HuH-7.5 (cell line): ENCODE measurements at regions not wholly inside any gene's neighbourhood (a gene's known extent, or its start where the extent isn't known, plus 50 kb on each side); places are given as distances from the start of the nearest gene placed in this dataset.

Source experiments
- DNase-seq: peaks from one replicate; pipeline ENCODE4 v3.0.0; 2011; ENCODE audit warnings: low spot score

DNA sequence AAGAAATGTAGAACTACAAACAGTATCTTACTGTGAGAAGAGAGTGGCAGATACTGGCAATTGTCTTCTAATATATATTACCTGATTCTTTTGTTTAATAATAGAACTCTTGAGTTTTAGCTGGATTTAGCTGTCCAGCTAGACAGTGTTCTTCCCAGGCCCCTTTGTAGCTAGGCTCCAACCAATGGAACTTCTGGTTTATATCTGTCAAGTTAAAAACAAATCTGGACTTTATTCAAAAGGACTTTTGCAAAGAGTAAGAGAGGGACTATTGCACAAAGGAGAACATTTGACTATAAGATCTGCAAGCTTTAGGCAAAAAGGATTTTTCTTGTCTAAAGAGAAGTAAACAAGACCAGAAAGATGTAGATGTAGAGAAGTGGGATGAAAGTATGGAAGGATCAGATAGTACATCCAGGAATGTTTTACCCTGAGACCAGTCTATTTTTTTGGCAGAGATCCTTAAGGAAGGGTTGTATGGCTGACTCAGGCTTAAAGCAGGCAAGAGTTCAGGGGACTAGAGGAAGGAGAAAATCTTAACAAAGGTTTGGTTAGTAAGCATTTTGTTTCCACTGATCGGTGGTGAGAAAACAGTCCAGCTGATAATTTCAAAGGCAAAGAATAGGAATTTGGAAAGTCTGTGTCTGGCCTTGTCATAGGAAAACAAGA is 111.1 kb upstream of the PLEKHA5 start:
- DNase-seq: no peak

DNA sequence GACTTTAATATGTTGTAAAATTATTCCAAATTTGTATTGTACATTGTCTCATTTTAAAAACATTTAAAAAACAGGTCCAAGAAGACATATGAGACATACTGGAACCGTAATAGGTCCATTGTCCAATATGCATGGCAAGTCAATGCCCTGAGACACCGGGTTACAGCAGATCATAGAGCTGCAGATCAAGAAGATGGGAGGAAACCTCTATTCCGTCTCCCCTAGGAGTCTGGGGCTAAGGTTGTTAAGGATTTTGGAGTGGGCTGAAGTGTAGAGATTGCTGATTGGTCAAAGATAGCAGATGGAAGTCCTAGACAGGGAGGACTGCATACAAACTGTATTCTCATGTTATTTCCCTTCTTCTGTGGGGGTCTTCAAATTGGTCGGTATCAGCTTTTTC is 108.3 kb upstream of the PLEKHA5 start:
- no peak for DNase-seq

DNA sequence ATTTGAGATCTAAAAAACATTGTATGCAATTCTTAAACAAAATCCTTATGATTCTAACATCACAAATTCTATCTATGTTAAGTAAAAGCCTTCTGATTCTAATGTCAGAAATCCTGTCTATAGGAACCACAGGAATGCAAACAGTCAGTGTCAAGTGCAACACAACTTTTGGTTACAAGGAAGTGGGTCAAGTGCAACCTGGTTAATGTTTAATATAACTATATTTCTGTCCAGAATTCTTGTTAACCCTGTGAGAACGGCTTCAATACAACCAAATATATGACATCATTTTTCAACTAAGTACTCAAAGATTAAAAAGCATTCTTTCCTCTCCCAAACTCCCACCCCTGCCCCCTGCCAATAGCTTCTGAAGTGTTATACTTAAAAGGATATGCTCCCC is 107.9 kb upstream of the PLEKHA5 start:
- DNase-seq: no peak

DNA sequence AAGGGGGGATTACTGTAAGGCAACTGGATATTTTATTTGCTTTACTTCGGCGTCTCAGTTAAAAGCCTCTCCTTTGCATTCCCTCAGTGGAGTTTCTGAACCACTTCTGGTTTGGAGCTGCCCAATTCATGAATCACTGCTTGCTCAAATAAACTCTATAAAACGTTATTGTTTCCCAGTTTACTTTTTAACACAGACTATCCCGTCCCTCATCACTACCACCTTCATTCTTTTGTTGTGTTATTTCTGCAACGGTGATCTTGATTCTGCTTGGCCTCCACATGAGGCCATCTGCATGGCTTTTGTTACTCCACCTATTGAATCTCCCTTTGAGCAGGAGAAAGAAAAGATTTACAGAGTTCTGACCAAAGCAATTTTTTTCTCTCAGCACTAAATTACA is 104.0 kb upstream of the PLEKHA5 start:
- DNase-seq: no peak

DNA sequence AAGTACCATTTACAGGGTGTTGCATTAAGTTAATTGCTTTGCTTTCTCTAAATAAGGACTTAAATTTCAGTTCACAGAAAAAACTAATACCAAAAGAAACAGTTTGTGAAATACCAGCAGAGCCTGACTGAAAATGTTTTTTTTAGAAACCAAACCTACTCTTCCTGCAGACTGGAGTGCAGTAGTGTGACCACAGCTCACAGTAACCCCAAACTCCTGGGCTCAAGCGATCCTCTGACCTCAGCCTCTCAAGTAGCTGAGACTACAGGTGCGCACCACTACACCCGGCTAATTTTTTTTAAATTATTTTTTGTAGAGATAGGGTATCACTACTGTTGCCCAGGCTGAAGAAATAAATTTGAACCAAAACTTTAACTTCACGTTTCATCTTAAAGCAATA is 103.5 kb upstream of the PLEKHA5 start:
- no peak for DNase-seq

DNA sequence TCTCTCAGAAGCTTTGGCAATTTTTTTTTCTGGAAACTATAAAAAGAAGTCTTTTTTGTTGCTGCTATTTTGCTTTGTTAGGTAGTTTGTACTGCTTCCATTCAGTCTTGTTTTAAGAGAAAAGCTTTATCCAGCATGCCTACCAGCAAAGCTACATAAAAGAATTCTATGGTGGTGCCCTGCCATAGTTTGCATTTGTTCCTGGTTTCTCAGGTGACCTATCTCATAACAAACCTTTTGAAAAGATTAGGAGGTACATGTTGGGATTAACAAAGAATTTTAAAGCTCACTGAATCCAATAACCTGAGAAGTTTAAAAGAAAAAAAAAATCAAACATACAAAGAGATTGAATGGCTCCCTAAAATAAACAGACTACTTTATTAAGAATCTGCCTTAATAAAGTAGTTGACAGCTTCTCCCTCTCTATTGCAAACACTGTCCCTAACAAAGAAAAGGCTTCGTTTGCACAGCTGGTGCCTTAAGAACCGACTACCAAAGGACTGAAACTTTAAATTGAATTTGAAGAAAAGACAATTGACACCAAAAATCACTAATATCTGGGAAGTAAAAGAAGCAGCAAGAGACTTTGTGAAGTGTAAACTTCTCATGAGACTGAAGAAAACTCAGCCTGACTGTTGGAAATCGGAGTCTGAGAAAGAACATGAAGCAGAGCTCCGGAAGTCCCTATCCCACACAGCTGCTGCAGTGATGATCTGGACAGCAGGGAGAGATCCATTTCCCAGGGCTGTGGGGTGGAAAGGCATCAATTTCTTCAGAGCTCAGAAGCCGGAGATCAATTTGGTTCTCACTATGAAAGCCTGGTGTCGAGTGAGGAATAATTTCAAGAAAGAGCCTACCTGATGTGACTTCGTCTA is 102.7 kb upstream of the PLEKHA5 start:
- DNase-seq: no peak

DNA sequence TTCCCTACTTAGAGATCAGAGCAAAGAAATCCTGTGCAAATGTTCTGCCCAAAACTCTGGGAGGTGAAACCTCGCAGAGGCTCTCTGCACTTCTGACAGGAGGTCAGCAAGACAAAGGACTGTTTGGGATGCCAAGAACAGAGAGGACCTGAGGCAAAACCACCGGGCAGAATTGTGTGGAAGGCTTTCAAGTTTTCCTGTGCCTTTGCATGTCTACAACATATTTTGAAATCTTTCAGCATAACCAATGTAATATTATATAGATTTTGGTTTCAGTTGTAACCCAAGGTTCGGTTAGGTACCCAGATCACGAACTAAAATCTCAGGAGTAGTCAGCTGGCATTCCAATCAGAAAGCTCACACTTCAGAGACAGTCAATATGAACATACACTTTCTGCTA is 99.4 kb upstream of the PLEKHA5 start:
- no peak for DNase-seq

DNA sequence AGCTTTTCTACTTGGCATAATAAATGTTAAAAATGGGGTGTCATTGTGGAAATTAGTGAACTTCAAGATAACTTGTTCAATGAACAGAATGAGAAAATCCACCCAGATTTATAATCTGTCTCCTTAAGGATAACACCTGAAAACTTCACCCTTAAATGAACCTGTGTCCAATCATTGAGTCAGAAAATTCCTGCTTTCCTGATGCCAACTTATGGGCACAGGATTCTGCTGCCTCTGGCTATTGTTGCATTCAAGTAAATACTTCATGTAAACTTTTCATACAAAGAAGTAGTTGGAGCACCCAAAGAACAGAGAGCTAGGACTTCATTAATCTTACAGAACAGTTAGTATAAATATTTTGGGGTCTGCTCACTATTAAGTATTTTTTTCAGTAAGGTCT is 98.9 kb upstream of the PLEKHA5 start:
- no peak for DNase-seq

DNA sequence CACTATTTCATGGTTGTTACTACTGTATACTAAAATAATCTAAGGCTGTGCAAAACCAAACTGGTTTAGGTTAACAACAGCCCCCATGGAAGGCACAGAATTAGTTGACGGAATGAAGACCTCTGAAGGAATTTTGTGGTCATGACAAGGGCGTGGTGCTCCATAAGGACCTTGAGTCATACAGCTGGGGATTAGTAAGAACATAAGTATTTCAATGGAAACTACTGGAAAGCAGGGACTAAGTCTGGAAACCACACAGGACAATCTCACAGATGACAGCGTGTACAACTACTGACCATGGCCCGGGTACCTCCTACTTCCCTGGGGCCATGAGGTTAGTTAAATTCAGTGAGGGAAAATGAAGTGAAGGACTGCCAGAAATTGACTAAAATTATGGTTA is 98.5 kb upstream of the PLEKHA5 start:
- no peak for DNase-seq

DNA sequence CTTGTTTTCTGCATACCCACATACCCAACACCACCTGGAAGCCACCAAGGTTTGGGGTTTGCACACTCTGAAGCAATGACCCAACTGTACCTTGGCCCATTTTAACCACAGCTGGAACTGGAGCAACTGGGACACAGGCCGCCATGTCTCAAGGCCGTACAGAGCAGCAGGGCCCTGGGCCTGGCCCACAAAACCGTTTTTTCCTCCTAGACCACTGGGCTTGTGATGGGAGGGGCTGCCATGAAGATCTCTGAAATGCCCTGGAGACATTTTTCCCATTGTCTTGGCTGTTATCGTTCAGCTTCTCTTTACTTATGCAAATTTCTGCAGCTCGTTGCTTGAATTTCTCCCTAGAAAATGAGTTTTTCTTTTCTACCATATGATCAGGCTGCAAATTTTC is 96.7 kb upstream of the PLEKHA5 start:
- no peak for DNase-seq

DNA sequence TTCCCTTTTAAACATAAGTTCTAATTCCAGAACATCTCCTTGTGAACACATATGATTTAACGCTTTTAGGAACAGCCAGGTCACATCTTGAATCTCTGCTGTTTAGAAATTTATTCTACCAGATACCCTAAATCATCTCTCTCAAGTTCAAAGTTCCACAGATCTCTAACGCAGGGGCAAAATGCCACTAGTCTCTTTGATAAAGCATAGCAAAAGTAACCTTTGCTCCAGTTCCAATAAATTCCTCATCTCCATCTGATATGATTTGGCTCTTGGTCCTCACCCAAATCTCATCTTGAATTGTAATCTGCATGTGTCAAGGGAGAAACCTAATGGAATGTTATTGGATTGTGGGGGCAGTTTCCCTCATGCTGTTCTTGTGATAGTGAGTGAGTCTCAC is 96.3 kb upstream of the PLEKHA5 start:
- DNase-seq: no peak

DNA sequence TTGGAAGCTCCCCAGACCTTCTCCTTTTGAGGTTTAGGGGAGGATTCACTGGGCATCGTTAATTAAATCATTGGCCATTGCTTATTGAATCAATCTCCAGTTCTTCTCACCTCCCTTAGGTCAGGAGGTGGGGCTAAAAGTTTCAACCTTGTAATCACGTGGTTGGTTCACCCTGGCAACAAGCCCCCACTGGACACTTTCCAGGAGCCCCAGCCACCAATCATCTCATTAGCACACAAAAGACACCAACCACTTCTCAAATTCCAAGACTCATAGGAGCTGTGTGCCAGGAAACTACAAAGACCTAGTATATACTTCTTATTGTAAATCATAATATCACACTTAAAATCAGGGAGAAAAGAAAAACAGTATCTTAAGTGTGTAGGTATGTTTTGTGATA is 94.6 kb upstream of the PLEKHA5 start:
- DNase-seq: no peak

DNA sequence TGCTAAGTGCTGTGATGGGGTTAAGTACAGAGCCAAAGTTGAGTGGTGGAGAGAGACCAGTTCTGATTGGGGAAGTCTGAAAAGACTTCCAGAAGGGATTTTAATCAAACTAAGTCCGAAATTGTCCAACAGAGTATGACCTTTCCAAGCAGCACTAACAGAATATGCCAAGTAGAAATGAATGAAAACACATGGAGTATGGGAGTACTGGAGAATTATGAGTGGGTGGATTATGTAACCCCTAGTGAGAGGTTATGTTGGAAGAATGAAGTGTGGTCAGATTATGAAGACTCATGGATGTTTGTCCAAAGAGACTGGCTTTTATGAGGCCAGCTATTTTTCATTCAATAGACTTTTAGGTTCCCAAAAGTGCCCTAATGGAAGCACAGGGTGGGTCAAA is 94.0 kb upstream of the PLEKHA5 start:
- no peak for DNase-seq

DNA sequence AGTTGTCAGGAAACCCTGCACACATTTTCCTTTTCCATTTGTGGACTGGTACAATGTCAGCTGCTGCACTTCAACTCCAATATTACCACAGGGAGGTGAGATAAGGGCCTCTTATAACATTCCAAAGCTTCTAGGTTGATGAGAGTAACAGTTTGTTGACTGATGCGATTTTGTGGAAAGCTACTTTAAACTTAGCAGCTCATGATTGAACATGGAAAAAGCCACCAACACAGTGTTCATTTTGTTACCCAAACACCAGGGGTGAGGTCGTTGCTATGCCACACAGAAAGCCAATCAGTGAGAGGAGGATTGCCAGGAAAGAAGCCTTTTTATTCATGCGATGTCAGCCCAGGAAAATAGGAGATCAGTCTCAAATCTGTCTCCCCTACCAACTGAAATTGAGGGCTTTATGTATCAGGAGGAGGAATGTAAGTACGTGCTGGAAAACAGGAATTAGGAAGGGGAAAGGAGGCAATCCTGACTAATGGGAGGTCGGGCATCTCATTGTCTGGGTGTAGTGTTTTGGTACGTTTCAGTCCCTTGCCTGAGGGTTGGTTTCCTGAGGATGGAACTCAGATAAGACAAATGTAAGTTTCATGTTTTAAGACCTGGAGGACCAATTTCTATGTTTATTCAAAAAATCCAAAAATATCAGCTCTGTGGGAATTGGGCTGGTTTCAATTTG is 92.7 kb upstream of the PLEKHA5 start:
- DNase-seq: no peak

DNA sequence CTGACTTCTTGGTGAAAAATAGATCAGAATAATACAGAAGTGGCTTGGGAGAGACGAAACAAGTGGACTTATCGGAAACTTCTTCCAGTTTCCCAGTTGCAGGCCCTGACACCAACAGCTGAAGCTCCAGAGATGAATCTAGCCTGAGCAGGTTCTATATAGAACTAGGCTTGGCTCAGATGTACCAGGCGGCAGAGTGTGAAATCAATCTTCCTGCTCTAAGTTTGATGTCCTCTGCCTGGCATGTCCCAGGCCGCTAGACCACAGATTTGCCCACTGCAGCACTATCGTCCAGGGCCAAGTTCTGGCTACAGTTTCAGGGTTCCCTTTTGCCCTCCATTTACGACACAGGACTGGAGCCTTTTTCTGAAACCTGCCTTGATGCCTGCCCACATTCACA is 91.3 kb upstream of the PLEKHA5 start:
- no peak for DNase-seq

DNA sequence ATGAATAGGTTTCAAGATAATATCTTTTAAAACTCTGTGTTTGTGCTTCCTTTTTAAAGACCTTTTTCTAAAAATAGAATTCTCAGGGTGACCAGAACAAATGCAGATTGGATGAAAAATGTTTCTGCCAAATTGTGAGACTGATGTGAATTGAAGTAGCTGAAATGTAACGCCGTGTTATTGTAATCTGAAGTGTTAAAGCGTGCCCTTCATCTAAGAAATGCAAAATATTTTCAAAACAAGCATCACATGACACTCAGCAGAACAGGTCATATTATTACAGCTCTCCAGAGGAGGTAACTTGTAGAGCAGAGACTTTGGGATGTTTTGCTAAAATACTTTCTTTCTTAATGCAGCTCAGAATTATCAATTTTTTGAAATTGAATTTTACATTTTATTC is 90.0 kb upstream of the PLEKHA5 start:
- no peak for DNase-seq

DNA sequence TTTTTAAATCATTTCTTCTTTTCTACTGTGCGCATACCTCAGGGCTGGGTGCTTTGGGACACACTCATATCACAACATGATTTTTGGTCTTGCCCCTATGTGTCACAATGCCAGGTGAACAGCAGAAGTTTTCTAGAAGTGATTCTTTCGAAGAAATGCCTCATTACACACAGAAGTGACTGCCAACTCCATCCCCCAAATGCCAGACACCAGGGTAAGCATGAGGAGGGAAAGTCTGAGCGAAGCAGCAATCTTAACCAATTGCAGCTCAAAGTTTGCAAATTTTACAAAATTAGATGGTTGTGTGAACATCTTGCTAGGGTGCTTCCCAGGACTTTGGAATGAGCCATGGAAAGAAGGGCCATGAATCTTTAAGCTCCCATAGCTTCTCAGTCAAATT is 87.3 kb upstream of the PLEKHA5 start:
- DNase-seq: no peak

DNA sequence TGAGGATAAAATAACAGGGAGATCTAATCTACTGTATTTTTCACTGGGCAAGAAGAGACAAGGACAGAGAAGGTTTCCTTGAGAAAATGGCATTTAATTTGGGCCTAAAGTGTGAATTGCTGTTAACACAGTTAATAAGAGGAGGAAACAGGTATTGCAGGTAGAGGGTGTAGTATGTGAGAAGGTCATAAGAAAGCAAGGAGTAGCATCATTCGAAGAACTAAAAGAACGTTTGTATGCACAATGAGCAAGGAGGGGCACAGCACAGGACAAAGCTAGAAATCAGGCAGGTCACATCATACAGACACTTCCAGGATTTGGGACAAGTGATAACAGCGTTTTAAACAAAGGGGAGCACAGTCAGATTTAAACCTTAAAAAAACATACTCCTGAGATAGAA is 85.1 kb upstream of the PLEKHA5 start:
- no peak for DNase-seq

DNA sequence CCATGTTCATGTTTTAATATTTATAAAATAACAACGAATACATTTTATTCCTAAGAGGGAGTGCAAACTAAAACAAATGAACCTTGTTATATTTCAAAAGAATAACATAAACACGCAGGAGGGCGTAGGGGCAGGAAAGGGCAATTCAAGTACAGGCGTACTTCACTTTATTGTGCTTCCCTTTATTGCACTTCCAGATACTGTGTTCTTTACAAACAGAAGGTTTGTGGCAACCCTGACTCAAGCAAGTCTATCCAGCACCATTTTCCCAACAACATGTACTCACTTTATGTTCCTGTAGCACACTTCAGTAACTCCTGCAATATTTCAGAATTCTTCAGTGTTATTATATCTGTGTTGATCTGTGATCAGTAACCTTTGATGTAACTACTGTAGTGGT is 84.6 kb upstream of the PLEKHA5 start:
- no peak for DNase-seq

DNA sequence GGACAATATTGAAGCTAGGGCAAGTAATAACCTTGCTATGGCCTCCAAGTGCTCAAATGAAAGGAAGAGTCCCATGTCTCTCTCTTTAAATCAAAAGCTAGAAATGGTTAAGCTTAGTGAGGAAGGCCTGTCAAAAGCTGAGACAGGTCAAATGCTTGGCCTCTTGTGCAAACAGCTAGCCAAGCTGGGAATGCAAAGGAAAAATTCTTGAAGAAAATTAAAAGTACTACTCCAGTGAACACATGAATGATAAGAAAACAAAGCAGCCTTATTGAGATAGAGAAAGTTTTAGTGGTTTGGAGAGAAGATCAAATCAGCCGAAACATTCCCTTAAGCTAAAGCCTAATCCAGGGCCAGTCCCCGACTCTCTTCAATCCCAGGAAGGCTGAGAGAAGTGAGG is 84.1 kb upstream of the PLEKHA5 start:
- DNase-seq: no peak

DNA sequence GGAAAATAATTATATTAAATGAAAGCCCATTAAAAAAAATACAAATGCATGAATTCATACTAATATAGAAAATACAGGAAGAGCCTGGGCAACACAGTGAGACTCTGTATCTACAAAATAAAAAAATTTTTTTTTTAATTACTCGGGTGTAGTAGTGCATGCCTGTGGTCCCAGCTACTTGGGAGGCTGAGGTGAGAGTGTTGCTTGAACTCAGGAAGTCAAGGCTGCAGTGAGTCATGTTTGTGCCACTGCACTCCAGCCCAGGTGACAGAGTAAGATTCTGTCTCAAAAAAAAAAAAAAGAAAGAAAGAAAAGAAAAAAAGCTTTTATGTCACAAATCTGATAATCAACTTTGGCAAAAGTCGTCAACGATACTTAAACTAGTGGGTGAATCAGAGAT is 80.6 kb upstream of the PLEKHA5 start:
- no peak for DNase-seq

DNA sequence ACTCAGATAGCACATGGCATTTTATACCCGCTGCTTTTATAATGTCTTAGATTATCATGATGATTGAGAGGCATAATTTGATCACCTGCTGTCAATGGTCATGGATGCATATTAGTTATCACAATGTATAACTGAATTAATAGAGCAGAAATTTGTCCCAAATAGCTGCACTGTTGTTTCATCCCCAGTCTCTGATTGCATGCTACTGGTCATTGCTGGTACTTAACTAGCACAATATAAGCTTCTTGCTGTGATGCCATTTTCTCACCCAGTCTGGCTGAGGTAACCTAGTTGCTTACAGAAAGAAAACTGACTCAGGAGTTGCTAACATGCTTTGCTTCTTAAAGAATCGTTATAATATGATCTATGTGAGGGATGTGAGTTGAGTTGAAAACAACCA is 76.8 kb upstream of the PLEKHA5 start:
- no peak for DNase-seq

DNA sequence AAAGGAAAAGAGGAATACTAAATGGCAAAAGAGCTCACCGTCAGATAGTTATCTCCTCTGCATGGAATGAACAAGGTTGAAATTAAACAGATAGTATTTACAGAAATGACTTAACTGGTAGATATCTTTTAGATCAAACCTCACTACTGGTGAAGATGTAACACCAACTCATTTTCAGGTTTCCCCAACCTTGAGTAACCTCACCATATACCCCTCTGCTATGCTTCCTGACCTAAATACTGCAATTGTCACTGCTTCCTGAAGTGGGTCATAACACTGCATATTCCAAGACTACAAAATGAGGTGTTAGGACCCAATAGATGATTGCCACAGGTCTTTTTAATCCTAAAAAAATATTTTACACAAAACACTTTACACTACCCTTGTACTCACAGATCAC is 76.3 kb upstream of the PLEKHA5 start:
- DNase-seq: no peak
